CD4-positive, alpha-beta T cell treated with Interferon alpha-2 for 1 hour (primary cell): ENCODE measurements at regions not wholly inside any gene's neighbourhood (a gene's known extent, or its start where the extent isn't known, plus 50 kb on each side); places are given as distances from the start of the nearest gene placed in this dataset.

Experiments used
- DNase-seq, 2 donors: peaks; one replicate each; pipeline ENCODE4 v3.0.0-alpha.2; 2020 to 2022

GRCh38 chr2:22882643-22883042 is 502.3 kb upstream of the KLHL29 start:
- no peak for DNase-seq

DNA sequence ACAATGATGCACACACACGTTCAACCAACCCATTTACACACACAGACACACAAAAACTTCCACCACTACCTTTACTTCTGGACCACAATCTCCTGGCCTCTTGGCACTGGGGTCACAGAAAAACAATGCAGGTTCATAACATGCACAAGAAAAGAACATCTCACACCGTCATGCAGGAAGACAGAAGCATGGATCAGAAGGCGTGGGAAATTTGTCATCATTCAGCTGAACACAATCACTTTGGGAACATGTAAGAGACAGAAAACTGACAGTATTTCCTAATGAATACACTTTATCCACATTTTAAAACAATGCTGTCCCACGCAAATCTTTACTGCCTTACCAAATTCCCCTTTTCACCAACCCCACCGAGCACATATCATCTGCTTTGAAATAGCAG is 501.9 kb upstream of the KLHL29 start:
- DNase-seq, result no peak

DNA sequence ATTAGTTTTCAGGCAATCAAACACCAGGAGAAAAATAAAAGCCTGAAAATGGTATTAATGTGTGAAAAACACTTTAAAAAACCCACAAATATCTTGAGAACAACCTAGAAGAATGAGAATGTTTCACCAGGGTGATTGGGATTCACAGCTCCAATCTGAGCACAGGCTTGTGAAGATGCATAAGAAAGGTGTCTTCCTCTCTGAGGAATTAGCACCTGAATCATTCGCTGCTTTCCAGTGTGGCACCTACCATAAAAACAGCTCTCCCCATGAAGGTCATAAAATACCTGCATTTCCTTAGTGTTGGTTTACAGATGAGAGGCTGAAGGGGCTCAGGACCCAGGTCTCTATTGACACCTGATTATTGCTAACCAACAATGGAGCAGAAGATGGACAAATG is 499.7 kb upstream of the KLHL29 start:
- no peak for DNase-seq

DNA sequence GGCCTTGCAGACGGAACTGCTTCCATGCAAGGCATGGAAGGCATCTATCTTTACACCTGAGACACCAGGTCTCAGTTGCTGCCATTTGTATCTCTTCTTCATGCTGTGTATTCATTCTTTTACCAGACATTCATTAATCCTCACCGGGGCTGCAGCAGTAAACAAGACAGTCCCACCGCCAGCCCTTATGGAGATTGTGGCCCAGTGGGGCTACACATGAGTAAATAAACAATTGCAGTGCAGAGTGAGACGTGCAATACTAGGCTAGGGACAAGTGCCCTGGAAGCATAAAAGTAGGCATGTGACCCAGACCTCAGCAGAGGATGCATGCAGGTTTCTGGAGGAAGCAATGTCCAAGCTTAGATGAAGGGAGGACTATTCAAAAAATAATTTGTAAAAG is 497.6 kb upstream of the KLHL29 start:
- no peak for DNase-seq

DNA sequence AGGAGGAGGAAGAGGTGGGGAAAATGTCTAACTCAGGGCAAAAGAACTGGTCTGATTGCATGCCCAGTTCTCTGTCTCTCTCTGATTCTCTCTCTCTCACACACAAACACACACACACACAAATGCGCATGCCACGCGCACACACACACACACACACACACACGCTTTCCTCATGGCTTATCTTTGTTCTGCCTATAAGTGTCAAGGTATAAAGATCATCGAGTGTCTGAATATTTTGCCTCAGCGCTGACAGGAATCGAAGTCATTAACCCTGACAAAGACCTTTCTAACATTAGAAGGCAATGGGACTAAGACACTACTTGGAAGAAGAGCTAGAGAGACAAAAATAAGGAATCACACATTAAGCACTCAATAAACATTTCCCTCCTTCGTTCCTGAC is 497.1 kb upstream of the KLHL29 start:
- no peak for DNase-seq

GRCh38 chr2:22890132-22890531 is 494.8 kb upstream of the KLHL29 start:
- DNase-seq, result no peak

DNA sequence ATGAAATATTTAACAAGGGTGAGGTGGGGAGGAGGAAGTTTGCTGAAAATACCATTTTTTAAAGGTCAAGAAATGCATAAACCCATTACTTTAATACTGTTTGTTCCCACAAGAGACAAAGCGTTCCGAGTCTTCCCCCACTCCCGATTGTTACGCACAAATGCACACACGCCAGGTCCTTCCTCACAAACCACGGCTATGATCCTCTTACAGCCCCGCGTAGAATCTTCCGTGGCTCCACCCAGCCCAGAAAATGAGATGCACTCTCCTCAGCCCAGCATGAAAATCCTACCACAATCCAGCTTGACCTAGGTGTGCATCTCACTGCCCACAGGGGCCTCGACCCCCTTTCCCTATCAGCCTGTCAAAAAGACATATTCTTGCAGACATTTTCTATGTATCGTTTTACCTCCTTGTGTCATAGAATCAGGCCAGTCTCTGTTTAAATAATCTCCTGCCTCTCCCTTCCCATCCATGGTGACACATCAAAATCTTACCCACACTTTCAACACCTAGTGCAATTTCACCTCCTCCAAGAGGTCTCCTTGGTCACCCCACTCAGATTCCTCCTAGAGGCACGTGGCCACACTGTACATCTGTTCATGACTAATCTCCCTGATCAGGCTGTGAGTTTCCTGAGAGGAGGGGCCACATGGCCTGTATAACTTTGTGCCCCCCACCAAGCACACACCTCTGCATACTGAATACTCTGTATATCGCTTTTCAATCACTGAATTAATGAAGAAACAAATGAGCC is 491.0 kb upstream of the KLHL29 start:
- DNase-seq, result no peak

- DNase-seq, result no peak
Measured at GRCh38 chr2:22894761-22895160, 490.2 kb upstream of the KLHL29 start.

- DNase-seq, result no peak
Measured at GRCh38 chr2:22897428-22897827, 487.6 kb upstream of the KLHL29 start.

GRCh38 chr2:22900674-22901073 is 484.3 kb upstream of the KLHL29 start:
- no peak for DNase-seq

DNA sequence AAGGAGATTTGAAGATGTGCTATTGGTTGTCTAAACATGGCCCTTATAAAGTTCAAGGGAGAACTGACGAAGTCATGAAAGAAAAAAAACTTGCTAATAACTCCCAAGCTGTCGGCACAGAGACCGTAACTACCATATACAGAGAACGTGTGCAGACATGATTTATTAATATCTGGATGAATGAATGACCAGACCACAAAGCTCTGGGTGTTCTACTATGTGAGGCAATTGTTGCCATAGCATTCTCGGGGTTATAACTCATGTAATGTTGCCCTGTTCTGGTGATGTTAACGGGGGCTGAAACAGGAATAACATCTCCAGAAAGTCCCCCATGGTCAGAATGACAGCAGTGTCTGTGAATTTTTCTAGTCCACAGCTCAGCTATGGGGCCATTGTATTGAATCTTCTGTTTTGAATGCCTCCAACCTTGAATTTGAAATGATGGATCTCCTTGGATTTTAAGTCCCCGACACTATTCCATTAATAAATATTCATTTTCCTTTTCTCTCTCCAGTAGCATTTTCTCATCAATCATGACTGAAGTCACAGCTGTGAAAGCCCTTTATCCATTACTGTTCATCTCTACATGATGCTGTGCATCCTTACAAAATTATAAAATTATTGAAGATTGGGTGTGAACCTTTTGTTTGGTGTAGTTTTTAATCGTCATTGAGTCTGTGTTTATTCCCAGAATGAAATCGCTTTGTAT is 483.4 kb upstream of the KLHL29 start:
- no peak for DNase-seq

GRCh38 chr2:22902180-22902550 is 482.8 kb upstream of the KLHL29 start:
- no peak for DNase-seq

DNA sequence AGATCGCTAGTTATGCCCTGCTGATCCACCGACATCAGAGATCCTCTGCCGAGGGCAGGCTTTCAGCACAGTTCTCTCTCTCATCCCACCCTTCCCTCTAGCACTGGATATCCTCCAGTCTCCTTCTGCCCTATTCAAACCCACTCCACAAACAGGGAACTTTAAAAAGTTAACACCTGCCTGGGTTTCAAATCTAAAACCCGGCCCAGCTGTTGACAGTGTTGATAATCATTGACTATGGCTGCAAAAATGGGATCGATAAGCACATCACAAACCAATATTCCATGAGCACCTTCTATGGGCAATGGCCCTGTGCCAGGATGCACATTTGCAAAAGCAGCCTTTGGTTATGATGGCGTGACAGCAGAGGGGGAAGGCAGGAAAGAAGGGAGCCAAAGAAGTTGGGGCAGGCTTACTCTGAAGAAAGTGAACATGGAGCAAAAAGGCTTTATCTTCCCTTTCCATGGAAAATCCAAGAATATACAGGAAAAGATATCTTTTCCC is 482.3 kb upstream of the KLHL29 start:
- DNase-seq, result no peak

- no peak for DNase-seq
Measured at GRCh38 chr2:22903616-22904015, 481.4 kb upstream of the KLHL29 start.

DNA sequence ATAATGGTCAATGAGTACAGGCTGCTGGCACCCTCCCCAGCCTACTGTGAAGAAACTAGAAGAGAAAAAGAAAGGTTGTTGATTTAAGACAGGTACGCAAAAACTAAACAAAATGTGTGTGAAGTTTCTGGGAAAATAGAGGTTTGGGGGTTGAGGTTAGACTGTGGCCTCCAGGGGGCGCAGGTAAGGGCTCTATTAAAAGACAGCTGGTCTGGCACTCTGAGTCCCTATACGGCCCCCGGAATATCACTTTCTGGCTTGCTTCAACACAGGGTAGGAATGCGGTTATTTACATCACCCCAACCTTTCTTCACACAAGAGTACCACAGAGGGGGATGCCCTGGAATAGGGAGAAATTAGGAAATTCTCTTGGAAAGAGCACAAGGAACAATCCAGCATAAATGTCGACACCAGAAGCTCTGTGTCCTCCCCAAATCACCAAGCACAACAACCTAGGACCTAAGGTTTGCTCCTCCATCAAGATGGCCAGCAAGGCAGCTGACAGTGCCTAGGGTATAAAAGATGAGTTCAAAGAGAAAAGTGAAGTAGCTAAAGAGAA is 480.8 kb upstream of the KLHL29 start:
- DNase-seq, result no peak

- no peak for DNase-seq
Measured at GRCh38 chr2:22907330-22907729, 477.6 kb upstream of the KLHL29 start.

- no peak for DNase-seq
Measured at GRCh38 chr2:22912398-22912797, 472.6 kb upstream of the KLHL29 start.

- DNase-seq, result no peak
Measured at GRCh38 chr2:22929998-22930397, 455.0 kb upstream of the KLHL29 start.

DNA sequence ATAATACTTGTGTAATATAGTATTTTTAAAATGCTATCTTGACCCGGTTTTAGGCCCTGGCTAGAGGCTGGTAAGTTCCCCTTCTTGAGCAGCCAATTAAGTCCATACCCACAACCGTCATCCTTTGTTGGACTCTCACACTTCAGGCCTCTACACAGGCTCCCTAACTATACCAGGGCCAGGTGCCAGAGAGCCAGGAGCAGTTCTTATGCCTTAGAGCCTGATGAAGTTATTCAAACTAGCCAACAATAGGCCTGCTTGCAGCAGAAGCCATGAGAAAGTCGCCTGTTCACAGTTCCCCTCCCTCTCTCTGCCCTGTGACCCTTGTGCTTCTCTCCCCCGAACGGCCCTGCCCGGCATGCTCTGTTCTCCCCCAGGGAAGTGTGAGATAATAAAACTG is 454.2 kb upstream of the KLHL29 start:
- no peak for DNase-seq

DNA sequence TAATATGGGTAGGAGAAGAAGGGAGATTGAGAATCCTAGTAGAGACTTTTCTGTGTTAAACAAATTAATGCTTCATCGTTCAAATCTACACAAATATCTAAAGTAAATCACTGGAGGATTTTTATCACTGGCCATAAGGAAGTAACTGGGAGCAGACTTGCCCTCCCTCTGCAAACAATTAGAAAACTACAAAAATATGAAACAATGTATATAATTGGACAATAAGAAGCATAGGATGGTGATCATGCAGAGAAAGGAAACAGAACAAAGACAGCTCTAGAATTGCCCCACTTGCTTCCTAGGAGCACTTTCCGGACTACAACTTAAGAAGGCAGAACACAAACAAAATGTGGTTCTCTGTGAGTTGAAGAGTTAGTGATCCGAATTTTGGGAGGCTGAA is 452.7 kb upstream of the KLHL29 start:
- DNase-seq, result no peak

DNA sequence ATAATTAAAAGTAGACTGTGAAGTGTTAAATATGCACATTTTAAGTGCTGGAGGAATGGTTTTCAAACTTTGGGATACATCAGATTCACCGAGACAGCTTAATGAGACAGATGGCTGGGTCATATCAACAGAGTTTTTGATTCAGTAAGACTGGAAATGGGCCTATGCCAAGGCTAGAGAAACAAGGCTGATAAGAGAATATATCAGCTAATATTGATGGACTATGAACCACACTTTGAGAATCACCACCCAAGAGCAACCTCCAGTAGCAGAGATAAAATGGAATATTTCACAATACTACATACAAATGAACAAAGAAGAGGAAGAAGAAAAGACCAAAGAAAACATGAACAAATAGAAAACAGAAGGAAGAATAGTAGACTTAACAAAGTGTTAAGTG is 450.2 kb upstream of the KLHL29 start:
- no peak for DNase-seq

GRCh38 chr2:22942441-22942840 is 442.5 kb upstream of the KLHL29 start:
- no peak for DNase-seq

- no peak for DNase-seq
Measured at GRCh38 chr2:22944143-22944542, 440.8 kb upstream of the KLHL29 start.

- no peak for DNase-seq
Measured at GRCh38 chr2:22946553-22946952, 438.4 kb upstream of the KLHL29 start.
